ENCODE measurements at regions not wholly inside any gene's neighbourhood (a gene's known extent, or its start where the extent isn't known, plus 50 kb on each side); places are given as distances from the start of the nearest gene placed in this dataset.

DNA sequence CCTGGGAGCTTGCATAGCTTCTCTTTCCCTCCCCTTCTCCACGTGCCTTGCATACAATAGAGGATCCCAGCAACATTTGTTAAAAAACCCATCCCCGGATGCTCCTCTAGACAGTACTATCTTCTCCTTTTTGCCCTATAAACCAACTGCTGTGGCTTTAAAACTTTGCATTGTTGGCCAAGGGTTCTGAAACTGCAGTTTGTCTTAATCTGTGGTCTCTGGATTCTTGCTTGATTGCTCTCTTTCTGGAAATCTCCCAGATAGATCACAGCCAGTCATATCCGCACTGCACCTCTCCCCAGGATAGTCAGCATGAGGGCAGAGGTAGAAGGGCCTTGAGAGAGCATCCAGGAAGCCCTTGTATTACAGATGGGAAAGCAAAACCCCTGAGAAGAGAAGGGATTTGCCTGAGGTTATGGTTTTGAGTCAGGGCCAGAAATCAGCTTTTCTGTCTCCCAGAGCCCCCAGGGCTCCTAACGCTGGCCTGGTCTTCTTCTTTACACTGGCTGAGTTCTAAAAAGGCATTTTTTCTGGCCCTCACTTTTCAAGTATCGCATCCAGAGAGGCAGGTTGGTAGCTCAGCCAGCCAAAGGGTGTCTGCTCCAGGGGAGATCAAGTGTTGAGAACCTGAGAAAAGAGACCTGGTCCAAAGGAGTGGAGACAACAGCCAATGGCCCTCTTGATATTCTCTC is 70.6 kb downstream of the ADM start:
- no peak overlapping the region for H3K27ac ChIP-seq (ENCODE audit: low read length)
- H3K4me3 ChIP-seq (ENCODE audit: low read length), result no peak overlapping the region
- H2AFZ ChIP-seq (ENCODE audit: low read length), result no peak overlapping the region
- H3K9me3 ChIP-seq (replicated peaks; ENCODE audit: insufficient read depth, low read length), result no peaks in the 10 kb centered on the region
- no peaks in the 10 kb centered on the region for H3K36me3 ChIP-seq (replicated peaks; ENCODE audit: insufficient read depth, low read length)
- no peak for DNase-seq
- H3K9ac ChIP-seq (ENCODE audit: low read length), result no peak overlapping the region
- no peaks in the 10 kb centered on the region for H3F3A ChIP-seq (ENCODE audit: insufficient read depth, low read length)
- no peaks in the 10 kb centered on the region for H3K79me2 ChIP-seq (ENCODE audit: low read length)
- H3K4me1 ChIP-seq (ENCODE audit: low read length), result no peaks in the 10 kb centered on the region
- H3K9me2 ChIP-seq (replicated peaks; ENCODE audit: insufficient read depth, low read length), result no peaks in the 10 kb centered on the region
- H3K4me2 ChIP-seq (ENCODE audit: low read depth, low read length), result no peak overlapping the region
- TF ChIP-seq EZH2phosphoT487 (IDR thresholded peaks at IDR 0.05; ENCODE audit: low read length) (no peak), EZH2 (optimal IDR thresholded peaks at IDR 0.05; ENCODE audit: low read depth, low read length) (no peak), CTCF (IDR thresholded peaks at IDR 0.05; ENCODE audit: low read length) (no peak)
- H3K27me3 ChIP-seq (replicated peaks; ENCODE audit: insufficient read depth, low read length), result no peaks in the 10 kb centered on the region
- no peaks in the 10 kb centered on the region for H4K20me1 ChIP-seq (ENCODE audit: insufficient read depth, low read length)

- H2AFZ ChIP-seq (ENCODE audit: low read length), result no peak overlapping the region
- H3K79me2 ChIP-seq (ENCODE audit: low read length), result no peaks in the 10 kb centered on the region
- no peak for DNase-seq
- no peak overlapping the region for H3K9ac ChIP-seq (ENCODE audit: low read length)
- no peaks in the 10 kb centered on the region for H3K4me1 ChIP-seq (ENCODE audit: low read length)
- no peaks in the 10 kb centered on the region for H3K27me3 ChIP-seq (replicated peaks; ENCODE audit: insufficient read depth, low read length)
- no peaks in the 10 kb centered on the region for H4K20me1 ChIP-seq (ENCODE audit: insufficient read depth, low read length)
- no peaks in the 10 kb centered on the region for H3K36me3 ChIP-seq (replicated peaks; ENCODE audit: insufficient read depth, low read length)
- H3K4me2 ChIP-seq (ENCODE audit: low read depth, low read length), result no peak overlapping the region
- H3F3A ChIP-seq (ENCODE audit: insufficient read depth, low read length), result no peaks in the 10 kb centered on the region
- H3K9me3 ChIP-seq (replicated peaks; ENCODE audit: insufficient read depth, low read length), result no peaks in the 10 kb centered on the region
- no peak overlapping the region for H3K27ac ChIP-seq (ENCODE audit: low read length)
- H3K4me3 ChIP-seq (ENCODE audit: low read length), result no peak overlapping the region
- no peak for TF ChIP-seq EZH2phosphoT487 (IDR thresholded peaks at IDR 0.05; ENCODE audit: low read length)
- TF ChIP-seq EZH2 (optimal IDR thresholded peaks at IDR 0.05; ENCODE audit: low read depth, low read length), result no peak
- no peak for TF ChIP-seq CTCF (IDR thresholded peaks at IDR 0.05; ENCODE audit: low read length)
- H3K9me2 ChIP-seq (replicated peaks; ENCODE audit: insufficient read depth, low read length), result no peaks in the 10 kb centered on the region
Observed at GRCh38 chr11:10376061-10376460, 71.2 kb downstream of the ADM start.

DNA sequence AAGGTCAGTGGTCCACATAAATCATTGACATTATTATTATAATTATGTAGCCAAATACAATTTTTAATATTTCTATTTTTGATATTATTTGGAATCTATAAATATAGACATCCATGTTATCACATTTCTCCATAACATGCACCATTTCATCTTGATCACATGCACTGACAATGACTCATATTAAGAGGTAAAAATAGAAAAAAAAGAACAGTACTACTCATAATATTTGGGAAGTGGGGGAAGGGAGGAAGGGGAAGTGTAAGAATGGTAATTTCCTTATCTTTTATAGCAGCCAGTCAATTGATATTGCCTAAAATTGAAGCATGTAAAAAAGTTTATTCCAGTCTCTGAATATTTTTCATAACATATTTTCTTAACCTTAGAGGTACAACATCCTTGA is 72.3 kb downstream of the ADM start:
- Histone ChIP-seq H3K27ac (ENCODE audit: low read length) (no peak overlapping the region), H2AFZ (ENCODE audit: low read length) (no peak overlapping the region), H3K9ac (ENCODE audit: low read length) (no peak overlapping the region), H3K4me3 (ENCODE audit: low read length) (no peak overlapping the region), H3K9me2 (replicated peaks; ENCODE audit: insufficient read depth, low read length) (no peaks in the 10 kb centered on the region), H3K79me2 (ENCODE audit: low read length) (no peaks in the 10 kb centered on the region), H3F3A (ENCODE audit: insufficient read depth, low read length) (no peaks in the 10 kb centered on the region), H3K4me2 (ENCODE audit: low read depth, low read length) (no peak overlapping the region), H3K27me3 (replicated peaks; ENCODE audit: insufficient read depth, low read length) (no peaks in the 10 kb centered on the region), H3K36me3 (replicated peaks; ENCODE audit: insufficient read depth, low read length) (no peaks in the 10 kb centered on the region), H4K20me1 (ENCODE audit: insufficient read depth, low read length) (no peaks in the 10 kb centered on the region), H3K4me1 (ENCODE audit: low read length) (no peaks in the 10 kb centered on the region), H3K9me3 (replicated peaks; ENCODE audit: insufficient read depth, low read length) (no peaks in the 10 kb centered on the region)
- no peak for DNase-seq
- no peak for TF ChIP-seq CTCF (IDR thresholded peaks at IDR 0.05; ENCODE audit: low read length)
- no peak for TF ChIP-seq EZH2phosphoT487 (IDR thresholded peaks at IDR 0.05; ENCODE audit: low read length)
- TF ChIP-seq EZH2 (optimal IDR thresholded peaks at IDR 0.05; ENCODE audit: low read depth, low read length), result no peak
